SKM-1 treated with dmso at 0.1 percent for 144 hours (cell line): ENCODE measurements at regions not wholly inside any gene's neighbourhood (a gene's known extent, or its start where the extent isn't known, plus 50 kb on each side); places are given as distances from the start of the nearest gene placed in this dataset.

Experiments used
- DNase-seq: peaks from one replicate; lab custom pipeline; 2025; ENCODE audit not compliant: unreplicated experiment; lab: John Stamatoyannopoulos, UW

- no peak for DNase-seq
Observed at GRCh38 chr18:10032331-10033015, 118.7 kb downstream of the VAPA start.

GRCh38 chr18:10033016-10033399 lies 119.2 kb downstream of the VAPA start:
- no peak for DNase-seq

DNA sequence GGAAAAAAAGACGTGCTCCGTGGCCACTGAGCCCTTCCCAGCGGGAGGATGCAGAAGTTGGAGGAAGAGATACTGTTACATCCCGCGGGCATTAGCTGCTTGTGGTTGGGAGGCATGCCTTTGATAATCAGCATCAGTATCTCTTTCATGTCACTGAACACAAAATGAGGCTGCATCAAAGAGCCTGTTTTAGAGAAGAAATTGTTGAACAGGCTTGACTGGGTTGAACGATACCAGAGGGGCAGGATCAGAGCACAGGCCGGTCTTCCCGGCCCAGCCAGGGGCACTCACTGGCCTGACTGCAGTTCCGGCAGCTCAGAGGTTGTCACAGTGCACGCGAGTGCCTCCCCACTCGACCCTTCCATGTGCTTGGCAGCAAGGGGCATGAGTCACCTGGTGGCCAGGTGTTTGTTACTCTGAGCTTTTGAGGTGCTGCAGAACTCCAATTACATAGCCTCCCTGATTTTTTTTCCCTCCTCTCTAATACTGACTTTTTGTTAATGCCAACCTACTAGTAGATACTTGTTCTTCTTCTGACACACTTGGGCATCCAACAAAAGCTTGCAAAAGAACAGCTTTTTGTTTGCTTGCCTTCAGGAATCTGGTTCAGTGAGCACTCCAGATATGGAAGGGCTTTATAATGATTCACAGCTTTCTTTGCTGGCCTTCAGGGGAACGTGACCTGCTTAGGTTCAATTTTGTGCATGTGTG lies 121.6 kb downstream of the VAPA start:
- no peak for DNase-seq

GRCh38 chr18:10036479-10036878 lies 122.7 kb downstream of the VAPA start:
- DNase-seq, result no peak

DNA sequence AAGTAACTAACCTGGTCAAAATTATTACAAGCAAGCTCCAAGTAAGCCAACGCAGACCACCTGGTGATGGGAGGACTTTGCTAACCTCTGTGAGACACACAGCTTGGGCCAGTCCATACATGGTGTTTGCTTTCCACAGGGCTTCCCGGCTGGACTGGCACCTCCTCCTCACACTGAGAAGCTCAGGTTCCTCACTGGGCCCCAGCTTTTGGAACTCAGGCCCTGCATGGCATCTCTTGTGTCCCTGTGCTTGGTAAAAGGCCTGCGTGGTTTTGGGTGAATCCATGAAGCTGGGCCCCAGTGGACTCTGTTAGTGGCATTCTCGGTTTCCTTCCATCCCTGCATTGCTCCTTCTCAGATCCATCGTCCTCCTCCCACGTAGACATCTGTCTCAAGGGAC lies 123.4 kb downstream of the VAPA start:
- no peak for DNase-seq

- DNase-seq, result no peak
Observed at GRCh38 chr18:10038268-10038667, 124.5 kb downstream of the VAPA start.

DNA sequence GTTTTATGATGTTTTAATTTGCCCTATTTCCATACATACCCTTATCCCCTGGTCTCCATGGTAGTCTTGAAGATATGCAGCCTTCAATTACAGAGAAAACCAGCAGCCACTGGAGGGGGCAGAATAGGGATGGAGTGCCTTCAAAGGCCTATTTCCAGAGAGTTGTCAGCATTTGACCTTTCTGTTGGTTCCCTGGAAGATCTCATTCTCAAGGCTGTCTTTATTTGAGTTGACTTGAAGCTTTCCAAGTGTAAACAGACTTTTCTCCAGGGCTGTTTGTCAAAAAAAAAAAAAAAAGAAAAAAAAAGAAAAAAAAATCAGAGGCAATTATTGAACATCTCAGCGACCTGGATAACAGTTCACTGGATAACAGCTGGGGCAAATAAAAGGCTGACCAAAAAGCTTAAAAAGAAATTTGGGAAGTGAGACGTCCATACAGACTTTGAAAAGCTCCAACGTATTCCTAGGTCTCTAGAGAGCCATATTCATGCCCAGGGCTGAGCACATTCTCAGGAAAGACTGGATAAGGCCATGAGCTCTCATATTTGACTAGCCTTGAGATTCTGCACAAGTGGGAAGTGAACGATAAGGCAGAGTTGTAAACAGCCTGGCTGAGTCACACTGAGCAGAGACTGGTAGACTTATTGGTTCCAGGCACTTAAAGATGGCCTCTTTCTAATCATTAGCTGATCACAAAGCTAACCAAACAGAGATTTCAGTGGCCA lies 126.6 kb downstream of the VAPA start:
- no peak for DNase-seq

DNA sequence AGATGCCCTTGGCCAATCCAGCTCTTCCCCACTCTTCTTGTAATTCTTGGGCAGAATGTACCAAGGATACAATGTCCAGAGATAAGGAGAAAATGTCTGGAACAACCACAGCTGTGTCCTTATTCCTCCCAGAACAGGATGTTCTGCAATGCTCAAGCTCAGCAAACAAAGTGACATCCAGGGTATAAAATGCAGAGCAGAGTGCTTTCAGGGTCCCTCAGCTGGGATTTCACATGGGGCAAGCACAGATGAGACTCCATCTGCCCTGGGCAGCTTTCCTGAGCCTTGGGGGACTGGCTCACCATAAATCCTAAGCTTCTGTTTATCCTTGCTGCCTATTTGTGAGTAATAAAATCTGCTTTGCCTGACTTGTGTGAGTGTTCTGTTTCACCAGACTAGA lies 127.4 kb downstream of the VAPA start:
- no peak for DNase-seq

DNA sequence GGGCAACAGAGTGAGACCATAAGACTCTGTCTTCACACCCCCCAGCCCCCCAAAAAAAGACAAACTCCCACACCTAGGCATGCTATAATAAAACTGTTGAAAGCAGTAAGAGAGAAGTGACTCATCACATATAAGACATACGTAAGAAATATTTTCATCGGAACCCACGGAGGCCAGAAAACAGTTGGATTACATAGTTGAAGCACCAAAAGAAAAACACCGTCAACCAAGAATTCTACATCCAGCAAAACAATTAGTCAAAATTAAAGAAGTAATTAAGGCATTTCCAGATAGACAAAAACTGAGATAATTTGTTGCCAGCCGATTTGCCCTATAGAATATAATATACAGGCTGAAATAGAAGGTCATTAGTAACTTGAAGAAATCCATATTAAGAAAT lies 128.7 kb downstream of the VAPA start:
- no peak for DNase-seq

GRCh38 chr18:10044054-10044453 lies 130.2 kb downstream of the VAPA start:
- no peak for DNase-seq

DNA sequence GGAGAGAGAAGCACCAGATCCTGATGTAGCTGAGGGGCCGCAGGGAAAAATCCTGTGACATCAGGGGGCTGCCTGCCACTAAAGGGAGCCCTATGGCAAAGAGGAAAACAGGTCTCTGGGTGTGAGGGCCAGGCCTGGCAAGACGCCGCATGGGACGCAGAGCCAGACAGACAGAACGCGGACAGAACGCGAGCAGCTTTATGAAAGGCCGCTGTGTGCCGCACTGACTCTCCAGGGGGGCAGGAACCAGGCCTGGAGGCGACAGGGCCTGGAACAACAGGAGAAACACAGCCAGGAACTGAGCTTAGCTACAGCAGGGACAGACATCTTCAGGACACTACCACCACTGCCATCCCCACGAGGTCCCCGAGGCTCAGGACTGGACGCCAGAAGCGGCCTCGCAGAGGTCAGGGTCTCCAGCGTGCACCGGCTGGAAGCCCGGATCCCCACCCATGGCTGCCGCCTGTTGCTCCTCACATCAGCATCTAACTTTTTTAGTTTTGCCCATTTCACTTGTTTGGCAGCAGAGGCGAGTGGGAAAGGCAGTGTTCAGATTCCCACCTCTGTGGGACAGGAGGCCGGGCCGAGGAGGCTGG lies 131.6 kb downstream of the VAPA start:
- no peak for DNase-seq

DNA sequence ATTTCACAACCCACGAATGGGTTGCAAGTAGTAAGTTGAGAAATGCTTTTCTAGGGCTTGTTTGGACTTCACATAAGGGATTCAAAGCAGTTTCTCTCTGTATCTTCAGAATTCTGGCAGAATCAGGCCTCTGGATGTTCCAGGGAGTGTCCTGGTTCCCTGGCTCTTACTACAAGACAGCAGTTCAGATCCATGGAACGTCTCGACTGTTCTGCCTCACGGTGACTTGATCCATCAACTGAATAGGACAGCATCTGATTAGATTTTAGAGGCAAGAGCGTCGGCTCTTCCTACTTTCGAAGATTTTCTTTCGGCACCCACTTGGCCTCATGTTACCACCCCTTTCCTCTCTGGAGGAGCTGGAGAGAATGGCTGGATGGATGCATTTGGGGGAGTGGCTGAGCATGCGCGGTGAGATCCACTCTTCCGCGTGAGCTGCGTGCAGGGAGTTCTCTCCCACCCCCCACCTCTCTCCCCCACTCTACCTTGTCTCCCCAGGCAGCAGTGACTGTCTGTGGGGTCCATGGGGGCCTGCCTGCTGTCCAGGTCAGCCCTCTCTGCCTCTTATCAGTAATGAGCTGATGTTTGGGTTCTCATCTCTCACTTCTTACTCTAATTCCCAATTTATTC lies 132.5 kb downstream of the VAPA start:
- no peak for DNase-seq

- no peak for DNase-seq
Observed at GRCh38 chr18:10047237-10047636, 133.4 kb downstream of the VAPA start.

DNA sequence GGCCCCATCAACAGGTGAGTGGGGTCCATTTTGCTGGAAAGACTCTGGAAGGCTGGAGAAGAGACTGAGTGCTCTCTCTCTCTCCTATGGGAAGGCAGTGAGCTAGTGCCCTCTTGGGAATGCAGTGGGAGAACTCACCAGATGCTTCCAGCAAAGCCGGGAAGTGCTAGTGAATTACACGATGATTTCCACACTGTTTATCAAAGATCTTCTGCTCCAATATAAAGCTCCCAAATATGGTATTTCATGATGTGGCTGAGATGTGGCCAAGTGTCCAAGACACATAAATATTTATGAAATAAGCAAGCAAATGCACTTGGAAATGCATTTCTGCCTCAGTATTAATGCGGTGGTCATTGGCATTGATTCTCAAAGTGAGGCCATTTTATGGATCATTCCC lies 135.9 kb downstream of the VAPA start:
- no peak for DNase-seq

DNA sequence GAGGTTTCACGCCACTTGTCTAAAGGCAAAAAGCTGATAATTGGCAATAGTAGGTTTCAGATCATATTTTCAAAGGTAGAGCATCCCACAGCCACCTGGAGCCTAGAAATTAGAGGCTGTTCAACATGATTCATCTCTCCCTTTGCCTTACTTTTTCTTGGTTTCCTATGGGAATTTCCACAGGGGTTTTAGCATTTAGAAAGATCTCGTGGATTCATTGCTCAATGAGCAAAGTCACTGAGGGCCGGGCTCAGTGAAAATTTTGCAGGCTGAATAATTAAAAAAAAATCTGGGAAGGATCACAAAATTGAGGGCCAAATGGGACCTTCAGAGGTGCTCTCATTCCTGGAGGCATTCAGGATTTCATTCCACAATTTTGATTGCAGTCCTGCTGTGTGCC lies 137.1 kb downstream of the VAPA start:
- DNase-seq, result no peak

DNA sequence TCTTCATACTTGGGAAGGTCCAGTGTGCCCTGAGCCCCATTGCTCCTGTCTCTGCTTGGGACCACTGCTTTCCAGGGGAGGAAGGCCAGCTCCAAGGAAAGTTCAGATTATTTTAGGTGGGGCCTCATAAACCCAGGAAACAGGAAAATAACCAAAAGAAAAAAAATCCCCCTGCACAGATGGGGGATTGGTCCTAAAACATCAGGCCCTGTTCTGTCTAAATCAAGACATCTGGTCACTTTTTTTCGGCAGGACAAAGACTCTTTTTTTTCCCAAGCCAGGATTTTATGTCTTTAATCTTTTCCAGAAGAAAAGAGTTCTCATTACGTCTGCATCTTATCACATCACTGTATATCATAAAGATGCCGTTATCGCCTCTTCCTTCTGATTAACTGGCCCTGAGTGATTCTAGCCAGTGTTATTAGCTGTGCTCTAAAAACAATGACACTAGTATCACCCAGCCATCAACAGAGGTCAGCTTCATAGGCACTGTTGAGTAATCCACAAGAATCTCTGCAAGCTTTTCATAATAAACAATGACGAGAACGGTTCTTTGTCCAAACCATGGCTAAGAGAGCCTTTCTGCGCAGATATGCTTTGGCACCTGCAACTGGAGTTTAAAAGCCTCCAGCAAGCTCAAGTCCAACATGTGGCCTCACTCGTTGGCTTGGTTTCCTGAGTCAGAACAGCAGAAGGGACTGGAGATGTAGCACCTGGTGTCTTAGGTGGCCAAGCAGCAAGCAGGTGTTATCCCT lies 138.2 kb downstream of the VAPA start:
- no peak for DNase-seq

GRCh38 chr18:10052871-10053270 lies 139.1 kb downstream of the VAPA start:
- no peak for DNase-seq

GRCh38 chr18:10053861-10054260 lies 140.0 kb downstream of the VAPA start:
- no peak for DNase-seq

GRCh38 chr18:10054366-10054765 lies 140.6 kb downstream of the VAPA start:
- no peak for DNase-seq

DNA sequence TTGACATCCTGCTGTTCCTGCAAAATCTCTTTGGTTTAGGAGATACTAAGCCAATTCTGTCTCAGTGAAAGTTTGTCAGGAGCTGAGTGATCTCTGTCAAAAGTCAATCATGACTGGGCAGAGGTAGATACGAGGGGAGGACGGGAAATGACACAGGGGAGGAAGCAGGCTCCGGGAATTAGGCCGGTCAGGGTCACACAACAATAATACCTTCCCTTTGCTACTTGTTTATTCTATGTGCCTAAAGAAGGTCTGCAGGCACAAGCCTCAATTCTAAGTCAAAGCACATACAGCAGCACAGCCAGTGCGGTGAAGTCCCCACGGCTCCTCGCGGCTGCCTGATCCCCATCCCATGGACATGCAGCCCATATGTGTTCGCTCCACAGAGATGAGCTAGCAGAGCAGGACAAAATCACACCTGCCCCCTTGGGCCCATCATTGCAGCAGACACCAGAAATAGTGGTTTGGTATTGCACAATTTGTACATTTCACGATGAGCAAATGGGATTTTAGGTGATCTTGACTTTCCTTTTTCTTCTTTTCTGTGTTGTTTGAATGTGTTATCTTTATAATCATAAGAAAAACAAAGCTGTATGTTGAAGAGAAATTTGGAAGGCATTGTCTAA lies 141.4 kb downstream of the VAPA start:
- no peak for DNase-seq
